Astrocyte of the cerebellum (primary cell): ENCODE measurements at regions not wholly inside any gene's neighbourhood (a gene's known extent, or its start where the extent isn't known, plus 50 kb on each side); places are given as distances from the start of the nearest gene placed in this dataset.

ENCODE experiments used
- DNase-seq: peaks from one replicate; pipeline ENCODE4 v3.0.0-alpha.2; 2011; ENCODE audit warnings: low read depth
- H3K4me3 ChIP-seq: 2 replicates; pipeline ENCODE4 v1.5.1; 2011; ENCODE audit warnings: mild to moderate bottlenecking, low read depth, low read length, moderate library complexity
- in situ Hi-C: cut with HindIII; loops from 2 replicates; pipeline ENCODE4 v1.10.0; 2017; ENCODE audit warnings: low sequenced_read_pairs
- TF ChIP-seq, protein P1 (sequence below): IDR thresholded peaks from 2 replicates; pipeline ENCODE4 v1.5.1; 2012; ENCODE audit warnings: low read length, low read depth, moderate library complexity, mild to moderate bottlenecking; ENCODE audit errors: missing control alignments

DNA sequence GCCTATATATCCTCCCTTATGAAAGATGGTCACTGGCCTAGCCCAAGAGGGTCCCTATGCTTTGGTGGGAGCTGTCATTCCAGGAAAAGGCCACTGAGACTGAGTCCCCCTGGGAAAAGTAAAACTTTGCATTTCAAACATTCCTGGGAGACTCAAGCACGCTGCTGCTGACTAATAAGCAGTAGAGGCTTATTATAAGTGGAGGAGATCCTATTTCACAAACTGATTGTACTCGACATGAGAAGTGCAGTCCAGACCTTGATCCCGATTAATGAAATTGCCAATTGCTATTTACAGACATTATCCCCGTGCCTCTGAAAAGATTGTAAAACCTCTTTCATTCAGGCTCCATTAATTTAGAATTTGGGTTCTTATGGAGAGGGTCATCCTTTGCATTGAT, 96.6 kb downstream of the EMP1 start:
- no peak for DNase-seq
- TF ChIP-seq, protein P1, sequence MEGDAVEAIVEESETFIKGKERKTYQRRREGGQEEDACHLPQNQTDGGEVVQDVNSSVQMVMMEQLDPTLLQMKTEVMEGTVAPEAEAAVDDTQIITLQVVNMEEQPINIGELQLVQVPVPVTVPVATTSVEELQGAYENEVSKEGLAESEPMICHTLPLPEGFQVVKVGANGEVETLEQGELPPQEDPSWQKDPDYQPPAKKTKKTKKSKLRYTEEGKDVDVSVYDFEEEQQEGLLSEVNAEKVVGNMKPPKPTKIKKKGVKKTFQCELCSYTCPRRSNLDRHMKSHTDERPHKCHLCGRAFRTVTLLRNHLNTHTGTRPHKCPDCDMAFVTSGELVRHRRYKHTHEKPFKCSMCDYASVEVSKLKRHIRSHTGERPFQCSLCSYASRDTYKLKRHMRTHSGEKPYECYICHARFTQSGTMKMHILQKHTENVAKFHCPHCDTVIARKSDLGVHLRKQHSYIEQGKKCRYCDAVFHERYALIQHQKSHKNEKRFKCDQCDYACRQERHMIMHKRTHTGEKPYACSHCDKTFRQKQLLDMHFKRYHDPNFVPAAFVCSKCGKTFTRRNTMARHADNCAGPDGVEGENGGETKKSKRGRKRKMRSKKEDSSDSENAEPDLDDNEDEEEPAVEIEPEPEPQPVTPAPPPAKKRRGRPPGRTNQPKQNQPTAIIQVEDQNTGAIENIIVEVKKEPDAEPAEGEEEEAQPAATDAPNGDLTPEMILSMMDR = no peak
- in situ Hi-C loops = no loop called here
- H3K4me3 ChIP-seq = no peak overlapping the region

DNA sequence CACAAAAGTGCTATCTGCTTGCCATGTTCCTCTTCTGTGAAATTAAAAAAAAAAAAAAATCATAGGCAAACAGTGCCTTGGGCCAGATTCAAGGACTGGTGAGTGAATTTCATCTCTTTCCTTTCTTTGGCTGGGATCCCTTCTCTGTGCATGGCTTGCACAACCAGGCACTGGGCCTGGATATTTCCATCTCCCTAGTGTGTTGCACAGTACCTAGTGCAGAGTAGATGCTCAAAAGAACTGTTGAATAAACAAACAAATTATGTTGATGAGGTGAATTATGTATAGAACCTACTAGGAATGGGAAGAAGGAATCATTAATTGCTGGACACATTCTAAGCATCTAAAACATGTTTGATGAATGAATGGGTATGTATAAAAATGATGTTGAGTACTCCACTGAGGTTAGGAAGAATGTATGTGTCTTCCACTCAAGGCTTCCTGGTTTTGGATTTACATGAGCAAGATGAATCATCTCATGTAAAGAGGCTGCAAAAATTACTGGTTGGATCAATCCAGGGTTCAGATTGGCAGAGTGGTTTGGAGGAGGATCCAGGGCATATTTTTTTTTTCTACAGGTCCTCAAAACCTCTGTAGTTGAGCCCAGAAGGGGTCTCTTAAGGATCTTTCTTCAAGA, 93.2 kb downstream of the EMP1 start:
- no peak for DNase-seq
- TF ChIP-seq, protein P1 = no peak
- H3K4me3 ChIP-seq = no peak overlapping the region
- in situ Hi-C loops = no loop called here

DNA sequence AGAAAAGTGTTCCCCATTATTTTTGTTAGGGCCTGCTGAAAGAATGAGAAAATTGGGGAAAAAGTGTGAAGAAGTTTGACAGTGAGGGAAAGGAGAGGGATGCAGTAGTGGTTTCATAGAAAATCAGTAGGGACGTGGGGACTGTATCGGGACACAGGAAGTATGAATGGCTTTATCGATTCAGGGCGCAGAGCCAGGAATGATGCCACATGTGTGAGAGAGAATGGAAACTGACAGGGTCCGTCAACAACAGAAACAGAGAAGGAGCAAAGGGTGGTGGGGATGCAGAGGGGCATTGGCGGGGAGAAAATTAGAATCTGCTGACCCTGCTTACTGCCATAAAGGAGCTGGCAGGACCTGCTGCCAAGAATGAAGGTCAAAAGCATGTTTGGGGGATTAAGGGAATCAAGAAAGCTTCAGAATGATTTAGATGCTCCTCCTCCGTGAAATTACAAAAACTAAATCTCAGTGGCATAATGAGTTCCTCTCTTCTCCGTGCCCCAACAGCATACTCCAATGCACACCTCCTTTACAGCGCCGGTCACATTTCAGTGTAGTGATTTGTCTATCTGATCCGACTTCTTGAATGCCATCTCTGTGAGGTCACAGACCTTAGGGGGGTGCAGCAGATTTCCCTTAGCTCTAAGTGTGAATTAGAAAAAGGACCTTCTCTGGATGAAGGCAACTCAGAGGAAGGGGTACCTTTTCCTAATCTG, 92.6 kb downstream of the EMP1 start:
- no peak overlapping the region for H3K4me3 ChIP-seq
- no peak for DNase-seq
- TF ChIP-seq, protein P1 = no peak
- in situ Hi-C loops = no loop called here

DNA sequence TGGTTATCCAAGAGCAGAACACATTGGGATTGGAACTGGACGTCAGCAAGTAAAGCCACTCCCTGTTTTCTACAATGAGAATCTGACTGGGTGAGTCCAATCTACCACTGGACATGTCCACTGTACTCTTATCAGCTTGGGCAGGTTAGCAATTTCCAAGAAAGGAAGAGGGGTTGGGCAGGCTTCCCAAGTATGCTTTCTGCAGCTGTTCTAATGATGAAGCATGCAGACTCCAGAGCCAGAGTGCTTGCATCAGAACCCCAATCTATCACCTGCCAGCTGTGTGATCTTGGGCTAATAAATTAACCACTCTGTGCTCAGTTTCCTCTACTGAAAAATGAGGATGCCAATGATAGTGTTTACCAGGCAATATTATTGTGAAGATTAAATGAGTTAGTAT, 92.0 kb downstream of the EMP1 start:
- in situ Hi-C loops = no loop called here
- DNase-seq = no peak
- no peak overlapping the region for H3K4me3 ChIP-seq
- TF ChIP-seq, protein P1 = no peak

DNA sequence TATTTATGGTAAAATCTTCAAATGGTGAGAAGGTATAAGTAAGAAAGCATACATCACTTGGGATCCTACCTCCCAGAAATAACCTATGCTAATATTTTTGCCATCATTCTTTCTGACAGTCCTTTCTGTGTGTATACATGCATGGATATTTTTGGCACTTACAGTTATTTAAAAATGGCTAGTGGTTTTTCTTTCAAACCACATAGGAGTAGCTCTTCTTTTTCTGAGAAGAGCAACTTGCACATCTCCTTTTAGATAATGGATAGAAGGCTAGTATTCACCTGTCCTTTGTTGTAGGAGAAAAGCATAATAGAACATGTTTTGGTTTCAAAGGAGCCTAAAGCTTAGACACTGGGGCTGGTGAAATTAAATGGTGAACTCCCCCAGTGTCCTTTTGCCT, 87.3 kb downstream of the EMP1 start:
- no peak for DNase-seq
- in situ Hi-C loops = no loop called here
- TF ChIP-seq, protein P1 = no peak
- no peak overlapping the region for H3K4me3 ChIP-seq

DNA sequence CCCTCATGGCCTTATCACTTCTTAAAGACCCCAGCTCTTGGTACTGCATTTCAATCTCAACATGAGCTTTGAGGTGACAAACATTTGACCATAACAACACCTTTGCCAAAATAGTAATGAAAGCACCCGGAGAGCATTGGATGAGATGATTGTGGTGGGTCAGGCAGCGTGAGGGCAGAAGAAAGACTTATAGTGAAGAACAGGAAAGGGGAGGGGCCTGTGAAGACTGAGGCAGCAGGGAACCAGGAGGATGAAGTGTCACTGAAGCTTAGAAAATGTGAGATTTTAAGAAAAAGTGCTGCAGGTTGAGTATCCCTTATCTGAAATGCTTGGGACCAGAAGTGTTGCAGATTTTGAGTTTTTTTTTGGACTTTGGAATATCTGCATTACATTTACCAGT, 86.3 kb downstream of the EMP1 start:
- in situ Hi-C loops = no loop called here
- DNase-seq = no peak
- TF ChIP-seq, protein P1 = no peak
- no peak overlapping the region for H3K4me3 ChIP-seq
